ENCODE measurements at regions not wholly inside any gene's neighbourhood (a gene's known extent, or its start where the extent isn't known, plus 50 kb on each side); places are given as distances from the start of the nearest gene placed in this dataset.

GRCh38 chr3:69524816-69525215 is 138.9 kb upstream of the FRMD4B start:
- ChIA-PET POLR2A (no interaction called here), SMC1A (ENCODE audit: uncharacterized antibody, unreplicated experiment) (no interaction called here), RAD21 (ENCODE audit: unreplicated experiment) (no interaction called here), CTCF (no interaction called here)
- Histone ChIP-seq H3K9me3 (replicated peaks; ENCODE audit: control insufficient read depth, insufficient read depth, low read length) (no peaks in the 10 kb centered on the region), H3K27ac (ENCODE audit: control insufficient read depth, insufficient read depth) (no peak overlapping the region), H3K9ac (ENCODE audit: control insufficient read depth, insufficient read depth, low read length) (no peak overlapping the region), H2AFZ (ENCODE audit: control insufficient read depth, low read depth, low read length) (no peak overlapping the region), H3K27me3 (replicated peaks in 1 of 2; ENCODE audit: control insufficient read depth in 2 of 2, insufficient read depth in 2 of 2, low read length in 1 of 2) (no peaks in the 10 kb centered on the region; a peak in 1 of 4 replicates), H3K79me2 (ENCODE audit: control insufficient read depth, insufficient read depth, low read length) (no peaks in the 10 kb centered on the region), H3K4me2 (ENCODE audit: control insufficient read depth, insufficient read depth) (no peak overlapping the region), H4K20me1 (ENCODE audit: control insufficient read depth, insufficient read depth) (no peaks in the 10 kb centered on the region), H3K36me3 (ENCODE audit: control insufficient read depth in 2 of 2, insufficient read depth in 2 of 2, low read length in 1 of 2) (no peaks in the 10 kb centered on the region), H3K4me1 (ENCODE audit: control insufficient read depth, insufficient read depth, low read length) (no peaks in the 10 kb centered on the region), H3K4me3 (no peak overlapping the region)
- in situ Hi-C loops (cut with MboI) = no loop called here
- 0% methylated on average over 1 of the region's 1 CpG for WGBS (ENCODE audit: insufficient coverage, insufficient replicate concordance, low lambda C conversion rate, missing lambda C conversion rate)
- DNase-seq (ENCODE audit: low read depth, low spot score) (no peak), FAIRE-seq (no peak), ATAC-seq (no peak)
- BruUV-seq (replicated peaks) = no TSS peak
- intact Hi-C loops (cut with micrococcal nuclease; ENCODE audit: unreplicated experiment) = no loop called here
- TF ChIP-seq IRF4 (IDR thresholded peaks at IDR 0.05; ENCODE audit: low read depth, low read length) = no peak
- TF ChIP-seq CBX5 (IDR thresholded peaks at IDR 0.05; ENCODE audit: low read depth) = no peak
- TF ChIP-seq CEBPZ (IDR thresholded peaks at IDR 0.05; ENCODE audit: low read depth, low read length) = no peak
- no peak for TF ChIP-seq MYC (IDR thresholded peaks at IDR 0.05; ENCODE audit: insufficient read depth, insufficient read length, insufficient replicate concordance, low read length, severe bottlenecking)
- TF ChIP-seq USF2 (IDR thresholded peaks at IDR 0.05; ENCODE audit: borderline replicate concordance, low read depth, low read length) = no peak
- TF ChIP-seq POLR2AphosphoS2 (IDR thresholded peaks at IDR 0.05; ENCODE audit: low read depth, low read length) = no peak
- TF ChIP-seq ZBTB4 (CRISPR knock-in tag; IDR thresholded peaks at IDR 0.05) = no peak
- TF ChIP-seq SREBF1 (IDR thresholded peaks at IDR 0.05; ENCODE audit: low read length) = no peak
